ENCODE measurements at regions not wholly inside any gene's neighbourhood (a gene's known extent, or its start where the extent isn't known, plus 50 kb on each side); places are given as distances from the start of the nearest gene placed in this dataset.

DNA sequence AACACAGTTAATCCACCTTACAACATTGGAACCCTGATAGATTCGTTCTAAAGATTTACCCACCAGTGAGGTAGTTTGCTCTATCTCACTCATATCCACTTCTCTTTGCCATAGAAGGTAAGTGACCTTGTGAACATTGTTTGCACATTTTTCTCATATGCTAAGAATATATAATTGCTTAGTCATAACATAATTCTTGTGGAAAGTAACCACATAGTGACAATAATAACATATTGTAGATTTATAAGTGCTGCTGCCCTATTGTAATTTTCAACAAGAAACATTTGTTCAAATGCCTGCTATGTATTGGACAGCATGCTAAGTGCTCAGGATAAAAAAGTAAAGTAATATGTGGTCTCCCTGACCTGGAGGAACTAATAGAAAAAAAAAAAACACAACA is 554.2 kb upstream of the KCNMB2 start:
- H3K4me3 ChIP-seq (ENCODE audit: low read depth, low read length): no peak overlapping the region
- peak; percentile 61 for DNase-seq (ENCODE audit: low read depth)
- TF ChIP-seq, protein P1, sequence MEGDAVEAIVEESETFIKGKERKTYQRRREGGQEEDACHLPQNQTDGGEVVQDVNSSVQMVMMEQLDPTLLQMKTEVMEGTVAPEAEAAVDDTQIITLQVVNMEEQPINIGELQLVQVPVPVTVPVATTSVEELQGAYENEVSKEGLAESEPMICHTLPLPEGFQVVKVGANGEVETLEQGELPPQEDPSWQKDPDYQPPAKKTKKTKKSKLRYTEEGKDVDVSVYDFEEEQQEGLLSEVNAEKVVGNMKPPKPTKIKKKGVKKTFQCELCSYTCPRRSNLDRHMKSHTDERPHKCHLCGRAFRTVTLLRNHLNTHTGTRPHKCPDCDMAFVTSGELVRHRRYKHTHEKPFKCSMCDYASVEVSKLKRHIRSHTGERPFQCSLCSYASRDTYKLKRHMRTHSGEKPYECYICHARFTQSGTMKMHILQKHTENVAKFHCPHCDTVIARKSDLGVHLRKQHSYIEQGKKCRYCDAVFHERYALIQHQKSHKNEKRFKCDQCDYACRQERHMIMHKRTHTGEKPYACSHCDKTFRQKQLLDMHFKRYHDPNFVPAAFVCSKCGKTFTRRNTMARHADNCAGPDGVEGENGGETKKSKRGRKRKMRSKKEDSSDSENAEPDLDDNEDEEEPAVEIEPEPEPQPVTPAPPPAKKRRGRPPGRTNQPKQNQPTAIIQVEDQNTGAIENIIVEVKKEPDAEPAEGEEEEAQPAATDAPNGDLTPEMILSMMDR (conservative IDR thresholded peaks at IDR 0.05; ENCODE audit: low read depth, low read length): no peak

DNA sequence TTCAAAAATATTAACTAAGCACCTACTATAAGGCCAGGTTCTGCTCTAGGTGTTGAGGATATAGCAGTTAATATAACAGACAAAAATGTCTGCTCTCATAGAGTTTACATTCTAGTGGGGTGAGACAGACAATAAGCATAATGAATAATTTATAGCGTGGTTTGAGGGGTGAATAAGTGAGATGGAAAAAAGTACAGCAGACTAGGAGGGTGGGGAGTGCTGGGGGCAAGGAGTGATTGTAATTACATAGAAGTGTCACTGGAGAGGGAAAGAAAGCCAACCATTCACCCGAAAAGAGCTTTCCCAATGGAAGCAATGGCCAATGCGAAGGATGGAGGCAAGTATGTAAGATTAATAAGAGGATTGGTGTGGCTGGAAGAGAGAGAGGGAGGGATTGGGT is 552.9 kb upstream of the KCNMB2 start:
- TF ChIP-seq, protein P1 (conservative IDR thresholded peaks at IDR 0.05; ENCODE audit: low read depth, low read length): no peak
- no peak for DNase-seq (ENCODE audit: low read depth)
- H3K4me3 ChIP-seq (ENCODE audit: low read depth, low read length): no peak overlapping the region

DNA sequence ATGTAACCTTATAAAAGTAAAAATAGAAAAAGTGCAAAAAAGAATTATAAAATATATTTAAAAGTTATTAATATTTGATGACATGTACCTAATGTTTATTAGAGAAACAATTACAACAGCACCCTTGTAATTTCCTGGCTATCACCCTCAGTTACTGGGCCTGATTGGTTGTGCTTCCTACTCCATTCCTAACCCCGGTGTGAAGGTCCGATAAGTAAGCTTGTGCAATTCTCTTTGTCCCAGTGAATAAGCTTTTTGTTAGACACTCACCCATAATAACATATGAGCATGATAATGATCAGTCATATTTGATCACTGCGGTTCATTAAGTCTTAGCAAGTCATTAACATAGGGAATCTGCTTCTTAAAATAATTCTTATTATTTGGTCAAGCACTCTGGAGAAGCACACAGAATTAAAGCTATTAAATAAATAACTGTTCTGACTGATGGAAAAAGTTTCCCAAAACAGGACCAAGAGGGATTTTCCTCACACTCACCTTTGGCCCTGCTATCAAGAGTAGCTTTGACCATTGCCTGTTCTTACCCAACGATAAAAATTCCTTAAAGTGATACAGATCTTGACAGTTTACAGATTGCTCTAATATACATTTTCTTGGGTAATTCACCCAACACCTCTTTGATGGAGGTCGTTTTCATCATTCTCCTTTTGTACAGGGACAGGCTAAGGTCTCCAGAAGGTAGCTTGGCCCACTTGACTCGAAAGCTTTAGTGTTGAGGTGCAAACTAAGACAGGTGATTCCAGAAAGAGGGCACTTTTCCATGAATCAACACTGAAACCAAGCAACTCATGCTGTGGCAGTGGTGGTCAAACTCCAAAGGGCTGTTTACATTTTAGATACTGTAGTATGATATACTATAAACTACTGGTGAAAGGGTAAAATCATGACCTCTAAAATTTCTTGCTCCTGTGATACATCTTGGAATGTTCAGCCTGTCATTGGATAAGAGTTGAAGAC is 543.0 kb upstream of the KCNMB2 start:
- TF ChIP-seq, protein P1 (conservative IDR thresholded peaks at IDR 0.05; ENCODE audit: low read depth, low read length): no peak
- DNase-seq (ENCODE audit: low read depth): no peak
- H3K4me3 ChIP-seq (ENCODE audit: low read depth, low read length): no peak overlapping the region

DNA sequence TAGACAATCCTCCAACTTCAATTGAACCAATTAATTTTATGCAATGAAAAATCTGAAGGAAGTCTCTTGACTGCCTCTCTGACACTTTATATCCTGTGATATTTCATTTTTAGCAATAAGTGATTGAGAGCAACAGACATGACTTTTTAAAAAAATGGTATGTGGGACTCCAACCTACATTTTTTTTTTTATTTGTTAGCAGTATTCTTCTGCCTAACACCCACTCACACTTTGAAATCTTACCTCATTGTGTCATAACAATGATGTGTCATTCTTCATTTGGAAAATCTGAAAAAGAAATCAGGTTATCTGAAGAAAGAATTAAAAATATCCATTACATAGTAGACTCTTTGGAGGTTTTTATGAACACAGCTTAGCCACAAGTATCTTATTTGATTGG is 541.3 kb upstream of the KCNMB2 start:
- H3K4me3 ChIP-seq (ENCODE audit: low read depth, low read length): no peak overlapping the region
- TF ChIP-seq, protein P1 (conservative IDR thresholded peaks at IDR 0.05; ENCODE audit: low read depth, low read length): no peak
- DNase-seq (ENCODE audit: low read depth): peak; percentile 40

DNA sequence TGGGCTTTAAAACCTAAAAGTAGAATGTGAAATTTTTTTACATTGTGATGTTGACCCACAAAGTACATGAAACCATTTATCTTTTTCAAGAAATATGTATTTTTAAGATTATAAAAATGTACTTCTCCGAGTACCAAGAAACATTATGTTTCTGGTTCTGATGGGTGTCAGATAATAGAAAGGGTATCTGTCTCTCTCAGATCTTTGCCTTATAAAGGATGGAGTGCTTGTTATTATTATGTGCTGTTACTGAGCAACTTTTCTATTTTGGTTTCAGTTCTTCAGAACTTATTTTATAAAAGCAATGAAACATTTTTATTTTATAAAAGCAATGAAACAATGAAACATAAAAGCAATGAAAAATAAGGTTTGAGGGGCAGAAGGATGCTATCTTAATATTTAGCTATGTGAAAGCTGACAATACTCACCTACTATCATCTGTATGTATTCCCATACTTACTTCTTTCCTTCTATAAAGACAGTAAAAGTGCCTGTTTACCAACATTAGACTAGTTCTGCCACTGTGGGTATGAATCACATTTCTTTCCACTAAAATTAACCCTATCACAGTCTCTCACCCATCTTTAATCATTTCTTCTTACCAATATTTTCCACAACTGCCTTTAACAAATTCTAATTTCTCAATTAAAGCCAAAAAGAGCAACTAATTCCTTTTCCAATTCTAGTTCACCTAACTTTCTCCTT is 540.7 kb upstream of the KCNMB2 start:
- no peak overlapping the region for H3K4me3 ChIP-seq (ENCODE audit: low read depth, low read length)
- TF ChIP-seq, protein P1 (conservative IDR thresholded peaks at IDR 0.05; ENCODE audit: low read depth, low read length): no peak
- no peak for DNase-seq (ENCODE audit: low read depth)

DNA sequence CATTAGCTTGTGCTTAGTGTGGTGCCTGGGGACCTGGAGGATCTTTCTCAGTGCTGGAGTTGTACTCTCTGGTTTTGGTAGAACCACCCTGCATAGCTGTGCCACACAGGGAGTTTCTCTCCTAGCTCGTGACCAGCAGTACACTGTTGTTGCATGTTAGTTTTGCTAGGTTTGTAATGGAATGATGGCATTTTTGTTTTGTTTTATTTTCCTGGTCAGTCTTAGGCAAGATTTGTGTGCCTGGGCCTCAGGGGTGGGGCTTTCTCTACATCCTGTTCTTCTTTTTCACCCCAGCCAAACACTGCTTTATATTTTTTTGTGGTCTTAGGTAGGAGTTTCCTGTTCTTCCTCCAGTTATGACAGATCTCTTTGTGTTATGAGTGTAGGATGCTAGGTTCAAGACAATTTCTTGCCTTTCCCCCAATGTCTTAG is 534.5 kb upstream of the KCNMB2 start:
- TF ChIP-seq, protein P1 (conservative IDR thresholded peaks at IDR 0.05; ENCODE audit: low read depth, low read length): no peak
- DNase-seq (ENCODE audit: low read depth): no peak
- no peak overlapping the region for H3K4me3 ChIP-seq (ENCODE audit: low read depth, low read length)

All from choroid plexus epithelial cell (primary cell).